ENCODE measurements at regions not wholly inside any gene's neighbourhood (a gene's known extent, or its start where the extent isn't known, plus 50 kb on each side); places are given as distances from the start of the nearest gene placed in this dataset.

- in situ Hi-C loops (cut with MboI; ENCODE audit: low pct_unique_long_range_greater_than_20kb, low sequenced_read_pairs, unreplicated experiment): no loop called here
- no peak for TF ChIP-seq CTCF (IDR thresholded peaks at IDR 0.05; ENCODE audit: extremely low read depth, insufficient read depth, missing control alignments)
- no peak for DNase-seq (ENCODE audit: low spot score)
Observed at GRCh38 chr13:65866138-65866537, 1364.0 kb downstream of the PCDH9 start.

- no peak for DNase-seq (ENCODE audit: low spot score)
- in situ Hi-C loops (cut with MboI; ENCODE audit: low pct_unique_long_range_greater_than_20kb, low sequenced_read_pairs, unreplicated experiment): no loop called here
- TF ChIP-seq CTCF (IDR thresholded peaks at IDR 0.05; ENCODE audit: extremely low read depth, insufficient read depth, missing control alignments): no peak
Observed at GRCh38 chr13:65865206-65865605, 1364.9 kb downstream of the PCDH9 start.

GRCh38 chr13:65864039-65864438 is 1366.1 kb downstream of the PCDH9 start:
- in situ Hi-C loops (cut with MboI; ENCODE audit: low pct_unique_long_range_greater_than_20kb, low sequenced_read_pairs, unreplicated experiment): no loop called here
- DNase-seq (ENCODE audit: low spot score): no peak
- no peak for TF ChIP-seq CTCF (IDR thresholded peaks at IDR 0.05; ENCODE audit: extremely low read depth, insufficient read depth, missing control alignments)

- DNase-seq (ENCODE audit: low spot score): no peak
- no peak for TF ChIP-seq CTCF (IDR thresholded peaks at IDR 0.05; ENCODE audit: extremely low read depth, insufficient read depth, missing control alignments)
- in situ Hi-C loops (cut with MboI; ENCODE audit: low pct_unique_long_range_greater_than_20kb, low sequenced_read_pairs, unreplicated experiment): no loop called here
Observed at GRCh38 chr13:65860306-65860705, 1369.8 kb downstream of the PCDH9 start.

GRCh38 chr13:65857942-65858565 is 1372.1 kb downstream of the PCDH9 start:
- no peak for TF ChIP-seq CTCF (IDR thresholded peaks at IDR 0.05; ENCODE audit: extremely low read depth, insufficient read depth, missing control alignments)
- no peak for DNase-seq (ENCODE audit: low spot score)
- in situ Hi-C loops (cut with MboI; ENCODE audit: low pct_unique_long_range_greater_than_20kb, low sequenced_read_pairs, unreplicated experiment): no loop called here

GRCh38 chr13:65856431-65856830 is 1373.7 kb downstream of the PCDH9 start:
- in situ Hi-C loops (cut with MboI; ENCODE audit: low pct_unique_long_range_greater_than_20kb, low sequenced_read_pairs, unreplicated experiment): no loop called here
- no peak for DNase-seq (ENCODE audit: low spot score)
- TF ChIP-seq CTCF (IDR thresholded peaks at IDR 0.05; ENCODE audit: extremely low read depth, insufficient read depth, missing control alignments): no peak

All from GM13977 (cell line).